Left ventricle myocardium inferior (tissue), 1 donor: ENCODE measurements at regions not wholly inside any gene's neighbourhood (a gene's known extent, or its start where the extent isn't known, plus 50 kb on each side); places are given as distances from the start of the nearest gene placed in this dataset.

Experiments used
- DNase-seq: peaks from one replicate; pipeline ENCODE4 v3.0.0-alpha.2; 2020
- H3K27ac ChIP-seq: fragments of 200-600 bp; replicated peaks from 2 replicates; pipeline ENCODE4 v1.8.0; 2021
- H3K27me3 ChIP-seq: fragments of 200-600 bp; 2 replicates; pipeline ENCODE4 v1.8.0; 2021; ENCODE audit warnings: low read depth
- H3K36me3 ChIP-seq: fragments of 200-600 bp; 2 replicates; pipeline ENCODE4 v1.8.0; 2021
- H3K4me1 ChIP-seq: fragments of 200-600 bp; 2 replicates; pipeline ENCODE4 v1.8.0; 2021
- H3K4me3 ChIP-seq: fragments of 200-600 bp; 2 replicates; pipeline ENCODE4 v1.8.0; 2021; ENCODE audit warnings: mild to moderate bottlenecking, moderate library complexity
- H3K9me3 ChIP-seq: fragments of 200-600 bp; replicated peaks from 2 replicates; pipeline ENCODE4 v1.8.0; 2021
- CTCF ChIP-seq: fragments of 200-600 bp; IDR thresholded peaks from 2 replicates; pipeline ENCODE4 v1.8.0; 2021; ENCODE audit warnings: antibody characterized with exemption, mild to moderate bottlenecking, borderline replicate concordance
- intact Hi-C: fragments of 100-400 bp; cut with micrococcal nuclease; formaldehyde crosslinking; loops from one replicate; pipeline ENCODE4 v1.11.0; 2022
- donor health status: DM: no; HTN: yes; CAD: no; lungs with severe emphysema.

GRCh38 chr2:191783416-191783815 is 63.5 kb downstream of the CAVIN2 start:
- intact Hi-C loops, result no loop called here
- TF ChIP-seq CTCF, result no peak
- DNase-seq, result no peak
- Histone ChIP-seq H3K36me3 (no peaks in the 10 kb centered on the region), H3K27me3 (no peaks in the 10 kb centered on the region), H3K27ac (no peak overlapping the region), H3K4me3 (no peak overlapping the region), H3K4me1 (no peaks in the 10 kb centered on the region), H3K9me3 (peaks cover 6% of the 10 kb centered on the region)
